ENCODE measurements at regions not wholly inside any gene's neighbourhood (a gene's known extent, or its start where the extent isn't known, plus 50 kb on each side); places are given as distances from the start of the nearest gene placed in this dataset.
"Not testable (repeated sequence)": the region's sequence is repeated elsewhere in the genome, so short reads cannot be mapped to it uniquely, and the experiment has no call there.

DNA sequence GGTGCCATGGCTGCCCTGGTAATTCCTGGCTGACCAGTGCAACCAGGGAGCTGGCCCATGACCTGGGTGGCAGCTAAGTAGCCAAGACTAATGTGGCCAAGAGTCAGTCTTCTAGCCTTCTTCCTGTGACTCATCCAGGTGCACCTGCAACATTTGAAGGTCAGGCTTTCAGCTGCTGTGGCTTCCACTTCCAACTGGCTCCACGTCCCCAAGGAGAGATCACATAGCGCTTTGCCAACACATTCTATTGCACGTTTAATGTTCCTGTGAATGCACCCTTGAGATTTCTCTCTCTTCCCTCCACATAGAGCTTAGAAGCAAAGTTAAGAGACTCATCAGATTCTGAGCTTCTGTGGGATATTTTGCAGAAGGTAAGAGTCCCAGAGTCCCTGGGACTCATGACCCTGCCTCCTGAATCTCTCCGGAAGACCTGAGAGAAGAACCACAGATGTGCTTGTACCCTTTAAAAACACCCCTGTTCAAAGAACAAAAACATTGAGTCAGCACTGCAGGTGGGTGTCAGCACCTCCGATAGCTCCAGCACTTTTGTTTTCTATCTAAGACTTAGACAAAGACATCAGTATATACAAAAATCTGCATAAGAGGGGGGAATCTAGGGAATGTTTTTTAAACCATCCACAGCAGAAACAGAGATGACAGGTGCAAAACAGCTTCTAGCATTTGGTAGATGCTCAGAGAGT lies 88.5 kb upstream of the DRD5 start:
- H3K36me3 Mint-ChIP-seq; ATAC-seq (ENCODE audit: low read depth in 2 of 2); H3K9me3 ChIP-seq (ENCODE audit: control insufficient read depth in 2 of 2, low read length in 2 of 2); H3K9me3 Mint-ChIP-seq; H3K27me3 ChIP-seq (ENCODE audit: control insufficient read depth, insufficient read depth, low read length); H3K36me3 ChIP-seq (ENCODE audit: control insufficient read depth, insufficient read depth, low read length); H3K27me3 Mint-ChIP-seq; H3K4me3 ChIP-seq (ENCODE audit: low read depth, low read length): not testable (repeated sequence)
- peak in 1 of 3 donors; percentile 69 for DNase-seq
- H3K4me1 ChIP-seq (ENCODE audit: control insufficient read depth, insufficient read depth, low read length, poor library complexity, severe bottlenecking) = peaks cover 13% of the 10 kb centered on the region
- H3K27ac Mint-ChIP-seq = peak overlapping the region; percentile 83 to 86 (median 85)
- peaks cover 11 to 30% (median 17%) of the 10 kb centered on the region in 4 donors for H3K4me1 Mint-ChIP-seq
- H3K4me3 Mint-ChIP-seq = peak overlapping the region; percentile 35 to 86 (median 52)
- H3K27ac ChIP-seq (ENCODE audit: insufficient read depth, low read length, poor library complexity, severe bottlenecking) = peak overlapping the region; percentile 51

DNA sequence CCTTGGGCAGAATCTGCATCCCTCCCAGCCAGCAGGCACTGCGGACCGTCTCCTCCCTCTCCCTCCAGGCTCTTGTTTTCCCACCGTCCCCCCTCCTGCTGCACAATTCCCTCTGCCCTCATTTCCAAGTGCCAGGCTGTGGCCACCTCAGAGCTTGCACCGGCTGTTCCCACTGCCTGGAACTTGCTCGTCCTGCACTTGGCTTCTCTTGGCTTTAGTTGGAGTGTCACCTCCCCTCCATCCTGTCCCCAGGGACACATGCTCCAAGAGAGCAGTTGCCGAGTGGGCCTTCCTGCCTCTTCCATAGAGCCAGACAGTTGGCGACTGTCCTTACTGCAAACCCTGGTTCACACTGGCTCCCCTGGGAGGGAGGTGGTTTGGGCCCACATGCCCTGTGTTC lies 87.0 kb upstream of the DRD5 start:
- H3K27ac Mint-ChIP-seq = peak overlapping the region in 1 of 3 donors; percentile 61
- not testable (repeated sequence) for H3K36me3 Mint-ChIP-seq

DNA sequence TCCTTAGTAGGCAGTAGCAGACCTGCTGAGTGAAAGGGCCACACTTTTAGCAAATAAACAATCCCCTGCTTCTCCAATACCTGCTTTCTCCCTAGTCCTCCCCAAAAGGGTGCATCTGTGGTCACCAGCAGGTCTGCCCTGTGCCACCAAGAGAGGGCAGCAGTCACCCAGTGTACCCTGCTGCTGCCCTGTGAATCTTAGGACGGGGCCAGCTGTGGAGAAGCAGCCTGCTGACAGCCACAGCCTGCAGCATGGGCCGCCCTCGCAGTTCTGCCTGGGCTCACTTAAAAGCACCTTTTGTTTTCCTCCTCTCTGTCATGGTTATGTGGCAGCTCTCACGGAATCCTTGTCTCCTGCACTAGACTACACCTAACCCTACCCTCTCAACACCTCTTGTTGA lies 85.4 kb upstream of the DRD5 start:
- not testable (repeated sequence) for H3K4me1 ChIP-seq (ENCODE audit: control insufficient read depth, insufficient read depth, low read length, poor library complexity, severe bottlenecking); H3K27ac ChIP-seq (ENCODE audit: insufficient read depth, low read length, poor library complexity, severe bottlenecking); ATAC-seq (ENCODE audit: low read depth in 2 of 2); H3K9me3 ChIP-seq (ENCODE audit: control insufficient read depth in 2 of 2, low read length in 2 of 2); H3K27me3 Mint-ChIP-seq; H3K4me3 Mint-ChIP-seq; H3K27me3 ChIP-seq (ENCODE audit: control insufficient read depth, insufficient read depth, low read length); H3K36me3 ChIP-seq (ENCODE audit: control insufficient read depth, insufficient read depth, low read length); H3K4me3 ChIP-seq (ENCODE audit: low read depth, low read length); H3K36me3 Mint-ChIP-seq; H3K9me3 Mint-ChIP-seq
- peak in 2 of 3 donors; percentile 19 to 55 for DNase-seq
- peaks cover 11 to 24% (median 14%) of the 10 kb centered on the region in 4 donors for H3K4me1 Mint-ChIP-seq
- peak overlapping the region in 2 of 3 donors; percentile 32 to 36 for H3K27ac Mint-ChIP-seq

More for the DNA sequence above, 87.0 kb upstream of the DRD5 start:
- not testable (repeated sequence) for H3K9me3 Mint-ChIP-seq; DNase-seq; H3K36me3 ChIP-seq (ENCODE audit: control insufficient read depth, insufficient read depth, low read length); H3K27ac ChIP-seq (ENCODE audit: insufficient read depth, low read length, poor library complexity, severe bottlenecking); H3K27me3 ChIP-seq (ENCODE audit: control insufficient read depth, insufficient read depth, low read length); ATAC-seq (ENCODE audit: low read depth in 2 of 2); H3K9me3 ChIP-seq (ENCODE audit: control insufficient read depth in 2 of 2, low read length in 2 of 2); H3K4me3 ChIP-seq (ENCODE audit: low read depth, low read length); H3K4me3 Mint-ChIP-seq; H3K27me3 Mint-ChIP-seq
- H3K4me1 ChIP-seq (ENCODE audit: control insufficient read depth, insufficient read depth, low read length, poor library complexity, severe bottlenecking) = peaks cover 13% of the 10 kb centered on the region
- peaks cover 11 to 28% (median 17%) of the 10 kb centered on the region in 4 donors for H3K4me1 Mint-ChIP-seq

DNA sequence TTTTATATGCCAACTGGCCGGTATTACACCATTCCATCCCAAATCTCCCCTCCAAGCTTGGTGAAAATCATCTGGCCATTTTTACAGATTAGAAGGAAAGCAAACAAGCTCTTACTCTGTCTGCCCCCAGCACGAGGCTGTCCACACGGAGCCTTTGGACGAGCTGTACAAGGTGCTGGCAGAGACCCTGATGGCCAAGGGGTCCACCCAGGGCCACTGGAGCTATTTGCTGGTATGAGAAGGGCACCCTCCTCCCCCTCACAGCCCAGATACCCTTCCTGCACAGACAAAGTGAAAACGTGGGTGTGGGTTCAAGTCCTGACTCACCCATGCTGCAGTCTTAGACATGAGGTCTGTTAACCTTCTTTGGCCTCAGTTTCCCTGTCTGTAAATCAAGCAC lies 84.9 kb upstream of the DRD5 start:
- H3K27me3 ChIP-seq (ENCODE audit: control insufficient read depth, insufficient read depth, low read length); H3K4me3 ChIP-seq (ENCODE audit: low read depth, low read length); H3K27me3 Mint-ChIP-seq; ATAC-seq (ENCODE audit: low read depth in 2 of 2); DNase-seq; H3K4me1 ChIP-seq (ENCODE audit: control insufficient read depth, insufficient read depth, low read length, poor library complexity, severe bottlenecking); H3K36me3 Mint-ChIP-seq; H3K36me3 ChIP-seq (ENCODE audit: control insufficient read depth, insufficient read depth, low read length); H3K27ac Mint-ChIP-seq; H3K9me3 Mint-ChIP-seq; H3K4me3 Mint-ChIP-seq; H3K27ac ChIP-seq (ENCODE audit: insufficient read depth, low read length, poor library complexity, severe bottlenecking); H3K9me3 ChIP-seq (ENCODE audit: control insufficient read depth in 2 of 2, low read length in 2 of 2): not testable (repeated sequence)
- H3K4me1 Mint-ChIP-seq = peaks cover 11 to 22% (median 13%) of the 10 kb centered on the region in 4 donors

DNA sequence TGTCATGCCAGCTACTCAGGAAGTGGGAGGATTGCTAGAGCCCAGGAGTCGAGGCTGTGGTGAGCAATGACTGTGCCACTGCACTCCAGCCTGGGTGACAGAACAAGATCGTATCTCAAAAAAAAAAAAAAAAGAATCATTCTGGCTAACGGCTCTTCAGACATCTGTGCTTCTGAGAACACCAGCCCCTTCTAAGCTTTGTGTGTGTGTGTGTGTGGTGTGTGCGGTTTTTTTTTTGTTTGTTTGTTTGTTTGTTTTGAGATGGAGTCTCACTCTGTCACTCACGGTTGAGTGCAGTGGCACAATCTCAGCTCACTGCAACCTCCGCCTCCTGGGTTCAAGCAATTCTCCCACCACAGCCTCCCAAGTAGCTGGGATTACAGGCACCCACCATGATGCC lies 79.4 kb upstream of the DRD5 start:
- not testable (repeated sequence) for H3K27ac ChIP-seq (ENCODE audit: insufficient read depth, low read length, poor library complexity, severe bottlenecking); ATAC-seq (ENCODE audit: low read depth in 2 of 2); H3K9me3 Mint-ChIP-seq; H3K4me1 Mint-ChIP-seq; H3K4me3 Mint-ChIP-seq; H3K27ac Mint-ChIP-seq; H3K36me3 Mint-ChIP-seq; H3K27me3 Mint-ChIP-seq; H3K4me1 ChIP-seq (ENCODE audit: control insufficient read depth, insufficient read depth, low read length, poor library complexity, severe bottlenecking); H3K27me3 ChIP-seq (ENCODE audit: control insufficient read depth, insufficient read depth, low read length); H3K4me3 ChIP-seq (ENCODE audit: low read depth, low read length); H3K36me3 ChIP-seq (ENCODE audit: control insufficient read depth, insufficient read depth, low read length); H3K9me3 ChIP-seq (ENCODE audit: control insufficient read depth in 2 of 2, low read length in 2 of 2)
- peak in 1 of 3 donors; percentile 35 for DNase-seq

DNA sequence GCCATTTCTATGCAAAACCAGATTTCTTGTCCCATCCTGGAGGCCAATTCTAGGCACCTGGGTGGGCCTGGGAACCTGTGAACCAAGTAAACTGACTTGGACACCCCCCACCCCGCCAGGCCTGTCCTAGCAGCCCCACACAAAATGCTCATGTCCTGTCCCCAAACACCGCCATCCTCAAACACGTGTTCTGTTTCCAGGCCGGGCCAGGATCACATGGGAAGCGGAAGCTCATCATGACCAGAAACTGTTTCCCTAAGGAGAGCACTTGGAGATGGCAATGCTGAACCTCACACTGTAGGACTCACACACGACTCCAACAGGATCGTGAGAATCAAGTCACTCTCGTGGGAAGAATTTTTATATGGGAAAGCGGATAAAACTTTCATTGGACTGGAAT lies 78.7 kb upstream of the DRD5 start:
- not testable (repeated sequence) for H3K4me1 Mint-ChIP-seq; H3K27me3 Mint-ChIP-seq; H3K4me1 ChIP-seq (ENCODE audit: control insufficient read depth, insufficient read depth, low read length, poor library complexity, severe bottlenecking); H3K4me3 ChIP-seq (ENCODE audit: low read depth, low read length); H3K27ac Mint-ChIP-seq; ATAC-seq (ENCODE audit: low read depth in 2 of 2); H3K36me3 Mint-ChIP-seq; H3K27me3 ChIP-seq (ENCODE audit: control insufficient read depth, insufficient read depth, low read length); H3K9me3 ChIP-seq (ENCODE audit: control insufficient read depth in 2 of 2, low read length in 2 of 2); H3K36me3 ChIP-seq (ENCODE audit: control insufficient read depth, insufficient read depth, low read length); H3K4me3 Mint-ChIP-seq; H3K27ac ChIP-seq (ENCODE audit: insufficient read depth, low read length, poor library complexity, severe bottlenecking); DNase-seq; H3K9me3 Mint-ChIP-seq

DNA sequence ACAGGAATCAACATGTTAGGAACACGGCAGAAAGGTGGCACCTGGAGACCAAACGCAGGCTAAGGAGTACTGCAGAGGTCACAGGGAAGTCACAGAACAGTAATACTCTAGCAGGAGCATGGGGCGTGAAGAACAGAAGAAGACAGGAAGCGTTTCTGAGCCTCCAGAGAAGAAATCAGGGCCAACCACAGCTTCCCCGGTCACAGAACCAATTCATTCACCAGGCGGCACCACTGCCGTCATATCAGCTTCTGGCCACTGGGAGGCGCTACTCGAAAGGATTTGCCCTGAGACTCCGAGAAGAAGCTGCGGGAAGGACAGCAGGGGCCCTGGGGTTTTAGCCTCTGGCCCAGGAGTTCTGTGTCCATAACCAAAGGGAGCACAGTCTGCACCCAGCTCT lies 78.0 kb upstream of the DRD5 start:
- H3K4me3 ChIP-seq (ENCODE audit: low read depth, low read length) = no peak overlapping the region
- H3K9me3 ChIP-seq (ENCODE audit: control insufficient read depth in 2 of 2, low read length in 2 of 2) = no peaks in the 10 kb centered on the region
- H3K4me3 Mint-ChIP-seq = peak overlapping the region in 2 of 4 donors; percentile 23 to 44
- H3K27me3 Mint-ChIP-seq = peaks cover 5% of the 10 kb centered on the region
- H3K4me1 Mint-ChIP-seq = peaks cover 3 to 9% (median 5%) of the 10 kb centered on the region in 4 donors
- no peaks in the 10 kb centered on the region for H3K36me3 ChIP-seq (ENCODE audit: control insufficient read depth, insufficient read depth, low read length)
- peaks cover 4% of the 10 kb centered on the region for H3K4me1 ChIP-seq (ENCODE audit: control insufficient read depth, insufficient read depth, low read length, poor library complexity, severe bottlenecking)
- H3K27ac Mint-ChIP-seq = peak overlapping the region in 1 of 3 donors; percentile 77
- peaks cover 0 to 2% (median 0%) of the 10 kb centered on the region in 7 donors for H3K9me3 Mint-ChIP-seq
- peak in 1 of 2 donors; percentile 46 for ATAC-seq (ENCODE audit: low read depth in 2 of 2)
- H3K36me3 Mint-ChIP-seq = no peaks in the 10 kb centered on the region
- DNase-seq = peak; percentile 27 to 82 (median 53)
- H3K27ac ChIP-seq (ENCODE audit: insufficient read depth, low read length, poor library complexity, severe bottlenecking) = no peak overlapping the region
- H3K27me3 ChIP-seq (ENCODE audit: control insufficient read depth, insufficient read depth, low read length) = no peaks in the 10 kb centered on the region

DNA sequence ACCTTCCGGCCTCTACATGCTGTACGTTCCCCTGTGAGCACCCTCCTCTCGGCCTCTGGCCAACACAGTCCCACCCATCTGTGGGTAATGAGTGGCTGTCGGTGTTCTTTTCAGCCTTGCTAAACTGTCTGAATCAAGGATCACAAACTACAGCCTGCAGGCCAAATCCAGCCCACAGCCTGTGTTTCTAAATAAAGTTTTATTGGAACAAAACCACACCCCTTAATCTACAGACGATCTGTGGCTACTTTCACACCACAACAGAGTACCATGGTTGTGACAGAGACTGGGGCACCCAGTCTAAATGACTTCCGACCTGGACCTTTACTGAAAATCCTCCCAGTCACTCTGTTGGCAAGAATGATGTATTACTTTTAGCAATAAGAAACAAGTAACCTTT lies 77.3 kb upstream of the DRD5 start:
- not testable (repeated sequence) for DNase-seq; H3K36me3 Mint-ChIP-seq; H3K4me3 Mint-ChIP-seq; ATAC-seq (ENCODE audit: low read depth in 2 of 2); H3K4me3 ChIP-seq (ENCODE audit: low read depth, low read length); H3K27ac Mint-ChIP-seq; H3K9me3 ChIP-seq (ENCODE audit: control insufficient read depth in 2 of 2, low read length in 2 of 2); H3K27ac ChIP-seq (ENCODE audit: insufficient read depth, low read length, poor library complexity, severe bottlenecking); H3K9me3 Mint-ChIP-seq; H3K27me3 Mint-ChIP-seq; H3K4me1 ChIP-seq (ENCODE audit: control insufficient read depth, insufficient read depth, low read length, poor library complexity, severe bottlenecking); H3K36me3 ChIP-seq (ENCODE audit: control insufficient read depth, insufficient read depth, low read length); H3K27me3 ChIP-seq (ENCODE audit: control insufficient read depth, insufficient read depth, low read length); H3K4me1 Mint-ChIP-seq

Measured in CD4-positive, CD25-positive, alpha-beta regulatory T cell (primary cell).